GM12878 (cell line): ENCODE measurements at regions not wholly inside any gene's neighbourhood (a gene's known extent, or its start where the extent isn't known, plus 50 kb on each side); places are given as distances from the start of the nearest gene placed in this dataset.

ENCODE experiments used
- ATAC-seq: fragments of 200-7000 bp; cut with Tn5 transposase; 3 replicates; pipeline ENCODE4 v1.9.1; 2020; ENCODE audit warnings: mild to moderate bottlenecking, moderate library complexity
- BruUV-seq: library from RNA; stranded (reverse); fragments of 400-500 nt; replicated peaks from 2 replicates; lab custom pipeline; 2021; lab: Mats Ljungman, UMichigan
- CTCF ChIA-PET: fragments of 300-600 bp; sonication (Branson Sonifier 250); formaldehyde crosslinking; extraction: SDS; loops from one replicate; lab custom pipeline; 2021; ENCODE audit warnings: inconsistent platforms; lab: Yijun Ruan, JAX
- POLR2A ChIA-PET: fragments of 350-600 bp; formaldehyde crosslinking; extraction: SDS; loops from one replicate; lab custom pipeline; 2021; ENCODE audit warnings: inconsistent platforms; lab: Charles Lee
- RAD21 ChIA-PET: fragments of 300-600 bp; sonication (Branson Sonifier 250); formaldehyde crosslinking; loops from one replicate; lab custom pipeline; 2023; ENCODE audit warnings: antibody characterized with exemption; ENCODE audit not compliant: unreplicated experiment; lab: Charles Lee
- SMC1A ChIA-PET: fragments of 300-600 bp; sonication (Branson Sonifier 250); formaldehyde crosslinking; loops from one replicate; lab custom pipeline; 2023; ENCODE audit not compliant: unreplicated experiment, uncharacterized antibody; lab: Charles Lee
- DNase-seq: peaks from one replicate; pipeline ENCODE4 v3.0.0-alpha.2; 2011; ENCODE audit warnings: low read depth, low spot score
- FAIRE-seq: peaks from 3 replicates; lab custom pipeline; 2011; peaks lifted over from hg19 to GRCh38; lab: Jason Lieb, UNC
- H2AFZ ChIP-seq: 2 replicates; pipeline ENCODE4 v1.6.0; 2011; ENCODE audit warnings: low read depth, low read length, control low read depth; ENCODE audit not compliant: control insufficient read depth
- H3K27ac ChIP-seq: 2 replicates; pipeline ENCODE4 v1.5.1; 2011; ENCODE audit warnings: control low read depth; ENCODE audit not compliant: control insufficient read depth, insufficient read depth
- H3K27me3 ChIP-seq, 2 experiments: replicated peaks in 1 of 2; 2 replicates each; pipeline versions ENCODE4 v1.6.0 to v1.6.1; 2011; ENCODE audit warnings: low read length in 1 of 2; ENCODE audit not compliant: control insufficient read depth in 2 of 2, insufficient read depth in 2 of 2
- H3K36me3 ChIP-seq, 2 experiments: 2 replicates each; pipeline ENCODE4 v1.5.1; 2011; ENCODE audit warnings: low read length in 1 of 2; ENCODE audit not compliant: control insufficient read depth in 2 of 2, insufficient read depth in 2 of 2
- H3K4me1 ChIP-seq: 2 replicates; pipeline ENCODE4 v1.6.1; 2011; ENCODE audit warnings: mild to moderate bottlenecking, low read length, moderate library complexity, mixed read lengths; ENCODE audit not compliant: control insufficient read depth, insufficient read depth
- H3K4me2 ChIP-seq: 2 replicates; pipeline ENCODE4 v1.6.0; 2011; ENCODE audit warnings: control low read depth; ENCODE audit not compliant: control insufficient read depth, insufficient read depth
- H3K4me3 ChIP-seq: fragments of 200-600 bp; sonication (generic); 2 replicates; pipeline ENCODE4 v1.5.1; 2016
- H3K79me2 ChIP-seq: 2 replicates; pipeline ENCODE4 v1.6.0; 2011; ENCODE audit warnings: low read length; ENCODE audit not compliant: control insufficient read depth, insufficient read depth
- H3K9ac ChIP-seq: 2 replicates; pipeline ENCODE4 v1.8.0; 2011; ENCODE audit warnings: low read length, control low read depth, mixed read lengths; ENCODE audit not compliant: control insufficient read depth, insufficient read depth
- H3K9me3 ChIP-seq: replicated peaks from 3 replicates; pipeline ENCODE4 v1.5.1; 2011; ENCODE audit warnings: mild to moderate bottlenecking, low read length; ENCODE audit not compliant: control insufficient read depth, insufficient read depth
- H4K20me1 ChIP-seq: 2 replicates; pipeline ENCODE4 v1.6.0; 2011; ENCODE audit not compliant: control insufficient read depth, insufficient read depth
- BRCA1 ChIP-seq: IDR thresholded peaks from 2 replicates; pipeline ENCODE4 v1.6.1; 2011; ENCODE audit warnings: low read depth, low read length, improper control_type of control experiment
- CBX3 ChIP-seq: fragments of 200-600 bp; sonication (generic); IDR thresholded peaks from 2 replicates; pipeline ENCODE4 v1.6.1; 2016; ENCODE audit warnings: low read depth, borderline replicate concordance
- ESRRA ChIP-seq: IDR thresholded peaks from 2 replicates; pipeline ENCODE4 v1.6.1; 2012; ENCODE audit warnings: mild to moderate bottlenecking, low read length, improper control_type of control experiment
- MEF2B ChIP-seq: fragments of 450-650 bp; IDR thresholded peaks from 2 replicates; pipeline ENCODE4 v1.6.1; 2018; ENCODE audit warnings: mild to moderate bottlenecking, moderate library complexity; ENCODE audit not compliant: partially characterized antibody, poor library complexity, severe bottlenecking
- MTA2 ChIP-seq: fragments of 450-650 bp; IDR thresholded peaks from 2 replicates; pipeline ENCODE4 v1.6.1; 2016; ENCODE audit warnings: low read depth, mild to moderate bottlenecking, moderate library complexity
- YY1 ChIP-seq: IDR thresholded peaks from 2 replicates; pipeline ENCODE4 v1.6.1; 2011; ENCODE audit warnings: low read depth, mild to moderate bottlenecking, low read length
- WGBS: methylation state at CpG from one replicate; pipeline ENCODE4 v1.1.6; 2016; ENCODE audit warnings: low lambda C conversion rate; ENCODE audit not compliant: insufficient replicate concordance, insufficient coverage; ENCODE audit errors: missing lambda C conversion rate; 5-methylcytosine and 5-hydroxymethylcytosine counted together
- in situ Hi-C: fragments of 300-500 bp; cut with MboI; formaldehyde crosslinking; loops from 9 replicates; pipeline ENCODE4 v1.14.3; 2018; ENCODE audit warnings: mixed read lengths
- intact Hi-C: fragments of 100-400 bp; cut with micrococcal nuclease; formaldehyde crosslinking; loops from one replicate; pipeline ENCODE4 v1.14.2; 2022; ENCODE audit not compliant: unreplicated experiment
- TF ChIP-seq, protein P1 (sequence below), 3 experiments: IDR thresholded peaks in 2 of 3; conservative IDR thresholded peaks in 1 of 3; 2 replicates each; pipeline ENCODE4 v1.5.1; 2011; ENCODE audit warnings: low read depth in 3 of 3, low read length in 3 of 3, mild to moderate bottlenecking in 3 of 3, control low read depth in 2 of 3, moderate library complexity in 2 of 3, inconsistent platforms in 1 of 3, mixed read lengths in 1 of 3; ENCODE audit not compliant: control insufficient read depth in 2 of 3, insufficient read depth in 1 of 3; ENCODE audit errors: extremely low read depth in 1 of 3
- TF ChIP-seq, protein P2 (sequence below): fragments of 150-350 bp; IDR thresholded peaks from 2 replicates; pipeline ENCODE4 v1.6.1; 2014; ENCODE audit warnings: mild to moderate bottlenecking, low read depth, low read length

DNA sequence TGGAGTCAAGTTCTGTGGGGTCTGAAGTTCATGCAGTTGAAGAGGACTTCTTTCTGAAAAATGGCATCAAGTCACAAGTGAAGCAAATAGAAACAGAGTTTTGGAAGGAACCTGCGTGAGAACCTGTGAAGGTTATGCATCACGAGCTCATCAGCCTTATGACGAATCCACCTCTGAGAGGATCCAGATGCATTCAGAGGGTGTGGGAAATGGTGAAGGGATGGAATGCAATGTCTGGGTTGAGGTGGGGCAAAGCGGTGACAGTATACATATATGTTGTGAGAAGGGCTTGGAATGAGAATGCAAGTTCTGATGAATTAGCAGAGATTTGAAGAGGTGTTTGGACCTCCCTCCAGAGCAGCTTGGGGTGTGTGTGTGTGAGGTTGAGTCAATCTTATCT lies 382.1 kb upstream of the TBL1XR1 start:
- H3K4me1 ChIP-seq, result no peaks in the 10 kb centered on the region
- H3K36me3 ChIP-seq, result no peaks in the 10 kb centered on the region
- TF ChIP-seq, protein P1, sequence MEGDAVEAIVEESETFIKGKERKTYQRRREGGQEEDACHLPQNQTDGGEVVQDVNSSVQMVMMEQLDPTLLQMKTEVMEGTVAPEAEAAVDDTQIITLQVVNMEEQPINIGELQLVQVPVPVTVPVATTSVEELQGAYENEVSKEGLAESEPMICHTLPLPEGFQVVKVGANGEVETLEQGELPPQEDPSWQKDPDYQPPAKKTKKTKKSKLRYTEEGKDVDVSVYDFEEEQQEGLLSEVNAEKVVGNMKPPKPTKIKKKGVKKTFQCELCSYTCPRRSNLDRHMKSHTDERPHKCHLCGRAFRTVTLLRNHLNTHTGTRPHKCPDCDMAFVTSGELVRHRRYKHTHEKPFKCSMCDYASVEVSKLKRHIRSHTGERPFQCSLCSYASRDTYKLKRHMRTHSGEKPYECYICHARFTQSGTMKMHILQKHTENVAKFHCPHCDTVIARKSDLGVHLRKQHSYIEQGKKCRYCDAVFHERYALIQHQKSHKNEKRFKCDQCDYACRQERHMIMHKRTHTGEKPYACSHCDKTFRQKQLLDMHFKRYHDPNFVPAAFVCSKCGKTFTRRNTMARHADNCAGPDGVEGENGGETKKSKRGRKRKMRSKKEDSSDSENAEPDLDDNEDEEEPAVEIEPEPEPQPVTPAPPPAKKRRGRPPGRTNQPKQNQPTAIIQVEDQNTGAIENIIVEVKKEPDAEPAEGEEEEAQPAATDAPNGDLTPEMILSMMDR (IDR thresholded peaks at IDR 0.05 in 2 of 3, conservative IDR thresholded peaks at IDR 0.05 in 1 of 3; ENCODE audit: control insufficient read depth in 2 of 3, extremely low read depth in 1 of 3, insufficient read depth in 1 of 3, low read depth in 3 of 3, low read length in 3 of 3), result no peak
- H3K4me2 ChIP-seq, result no peak overlapping the region
- no peaks in the 10 kb centered on the region for H3K27me3 ChIP-seq
- no TSS peak for BruUV-seq
- H3K4me3 ChIP-seq, result no peak overlapping the region
- H3K9ac ChIP-seq, result no peak overlapping the region
- no peaks in the 10 kb centered on the region for H4K20me1 ChIP-seq
- H3K9me3 ChIP-seq, result no peaks in the 10 kb centered on the region; the same call in 2 of the 3 replicates
- FAIRE-seq (no peak), ATAC-seq (no peak), DNase-seq (no peak)
- in situ Hi-C loops (no loop called here), intact Hi-C loops (no loop called here)
- ChIA-PET RAD21 (no interaction called here), POLR2A (no interaction called here), CTCF (interaction anchor here (0.7 kb wide), 1 partner anchor 696 kb away, joined by 3 read pairs; no protein-coding TSS in a partner anchor), SMC1A (no interaction called here)
- no peak overlapping the region for H2AFZ ChIP-seq
- 89% methylated on average over 4 of the region's 4 CpGs for WGBS
- H3K27ac ChIP-seq, result no peak overlapping the region
- H3K79me2 ChIP-seq, result no peaks in the 10 kb centered on the region

DNA sequence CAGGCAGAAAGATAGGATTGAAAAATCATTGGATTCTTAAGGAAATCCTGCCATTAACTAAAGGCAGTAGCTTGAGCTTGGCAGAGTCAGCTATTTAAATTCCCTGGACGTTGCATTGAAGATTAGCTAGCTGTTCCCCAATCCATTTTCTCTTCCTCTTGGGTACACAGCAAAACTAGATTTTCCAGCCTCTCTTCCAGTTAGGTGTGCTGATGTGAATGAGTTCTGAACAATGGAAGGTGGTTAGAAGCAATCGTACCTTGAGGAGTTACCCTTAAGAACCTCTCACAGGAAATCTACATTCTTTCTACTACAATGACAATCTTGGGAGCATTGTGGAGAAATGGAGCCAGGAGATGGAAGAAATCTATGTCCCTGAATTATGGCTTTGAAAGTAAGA lies 383.2 kb upstream of the TBL1XR1 start:
- FAIRE-seq, result no peak
- no peak for ATAC-seq
- Histone ChIP-seq H2AFZ (no peak overlapping the region), H3K27me3 (no peaks in the 10 kb centered on the region), H3K9ac (no peak overlapping the region), H3K36me3 (no peaks in the 10 kb centered on the region), H3K4me3 (no peak overlapping the region), H3K79me2 (no peaks in the 10 kb centered on the region), H3K4me2 (no peak overlapping the region), H4K20me1 (no peaks in the 10 kb centered on the region), H3K4me1 (no peaks in the 10 kb centered on the region), H3K27ac (no peak overlapping the region), H3K9me3 (no peaks in the 10 kb centered on the region; the same call in 2 of the 3 replicates)
- BruUV-seq, result no TSS peak
- intact Hi-C loops, result no loop called here
- in situ Hi-C loops, result no loop called here
- CTCF ChIA-PET, result interaction anchor here (0.6 kb wide), 1 partner anchor 510 kb away, joined by 3 read pairs; no protein-coding TSS in a partner anchor
- POLR2A ChIA-PET, result no interaction called here
- 38% methylated on average over 2 of the region's 2 CpGs for WGBS
- no peak for TF ChIP-seq ESRRA
- TF ChIP-seq MEF2B, result no peak
- TF ChIP-seq MTA2, result no peak
- no peak for TF ChIP-seq CBX3
- no peak for TF ChIP-seq YY1
- TF ChIP-seq, protein P2, sequence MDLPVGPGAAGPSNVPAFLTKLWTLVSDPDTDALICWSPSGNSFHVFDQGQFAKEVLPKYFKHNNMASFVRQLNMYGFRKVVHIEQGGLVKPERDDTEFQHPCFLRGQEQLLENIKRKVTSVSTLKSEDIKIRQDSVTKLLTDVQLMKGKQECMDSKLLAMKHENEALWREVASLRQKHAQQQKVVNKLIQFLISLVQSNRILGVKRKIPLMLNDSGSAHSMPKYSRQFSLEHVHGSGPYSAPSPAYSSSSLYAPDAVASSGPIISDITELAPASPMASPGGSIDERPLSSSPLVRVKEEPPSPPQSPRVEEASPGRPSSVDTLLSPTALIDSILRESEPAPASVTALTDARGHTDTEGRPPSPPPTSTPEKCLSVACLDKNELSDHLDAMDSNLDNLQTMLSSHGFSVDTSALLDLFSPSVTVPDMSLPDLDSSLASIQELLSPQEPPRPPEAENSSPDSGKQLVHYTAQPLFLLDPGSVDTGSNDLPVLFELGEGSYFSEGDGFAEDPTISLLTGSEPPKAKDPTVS, result no peak
- TF ChIP-seq BRCA1, result no peak
- SMC1A ChIA-PET, result interaction anchor here (0.6 to 0.9 kb wide), 2 partner anchors 8 to 13 kb away, joined by 3 read pairs; no protein-coding TSS in a partner anchor
- no peak for DNase-seq
- RAD21 ChIA-PET, result no interaction called here
